GM12874 (cell line): ENCODE measurements at regions not wholly inside any gene's neighbourhood (a gene's known extent, or its start where the extent isn't known, plus 50 kb on each side); places are given as distances from the start of the nearest gene placed in this dataset.

Experiments
- CTCF ChIP-seq: IDR thresholded peaks from 2 replicates; pipeline ENCODE4 v1.5.1; 2011; ENCODE audit warnings: low read depth, mild to moderate bottlenecking, control low read depth, low read length, moderate library complexity; ENCODE audit not compliant: insufficient read depth

GRCh38 chr2:12300019-12300602 is 416.6 kb upstream of the TRIB2 start:
- TF ChIP-seq CTCF = no peak

- no peak for TF ChIP-seq CTCF
Observed at GRCh38 chr2:12300927-12301326, 415.8 kb upstream of the TRIB2 start.

- no peak for TF ChIP-seq CTCF
Observed at GRCh38 chr2:12302140-12302539, 414.6 kb upstream of the TRIB2 start.

- TF ChIP-seq CTCF = no peak
Observed at GRCh38 chr2:12302691-12303090, 414.0 kb upstream of the TRIB2 start.

GRCh38 chr2:12303181-12304030 is 413.3 kb upstream of the TRIB2 start:
- TF ChIP-seq CTCF = no peak

- TF ChIP-seq CTCF = no peak
Observed at GRCh38 chr2:12304564-12305171, 412.1 kb upstream of the TRIB2 start.

- TF ChIP-seq CTCF = no peak
Observed at GRCh38 chr2:12305931-12306330, 410.8 kb upstream of the TRIB2 start.
